GM21825 (cell line): ENCODE measurements at regions not wholly inside any gene's neighbourhood (a gene's known extent, or its start where the extent isn't known, plus 50 kb on each side); places are given as distances from the start of the nearest gene placed in this dataset.
"Not testable (repeated sequence)": the region's sequence is repeated elsewhere in the genome, so short reads cannot be mapped to it uniquely, and the experiment has no call there.

ENCODE experiments used
- ATAC-seq: cut with Tn5 transposase; IDR thresholded peaks from one replicate; pipeline ENCODE4 v1.9.1; 2021; ENCODE audit warnings: mild to moderate bottlenecking, moderate library complexity; ENCODE audit not compliant: unreplicated experiment

GRCh38 chr2:12870692-12871091 lies 154.0 kb downstream of the TRIB2 start:
- ATAC-seq: no peak

GRCh38 chr2:12871694-12872315 lies 155.1 kb downstream of the TRIB2 start:
- no peak for ATAC-seq

GRCh38 chr2:12877761-12878160 lies 161.0 kb downstream of the TRIB2 start:
- ATAC-seq: no peak

- ATAC-seq: no peak
Observed at GRCh38 chr2:12879649-12880048, 162.9 kb downstream of the TRIB2 start.

- no peak for ATAC-seq
Observed at GRCh38 chr2:12881952-12882351, 165.2 kb downstream of the TRIB2 start.

GRCh38 chr2:12882393-12882792 lies 165.7 kb downstream of the TRIB2 start:
- ATAC-seq: no peak

- ATAC-seq: no peak
Observed at GRCh38 chr2:12883906-12884305, 167.2 kb downstream of the TRIB2 start.

- ATAC-seq: no peak
Observed at GRCh38 chr2:12884713-12885282, 168.1 kb downstream of the TRIB2 start.

- no peak for ATAC-seq
Observed at GRCh38 chr2:12890066-12890465, 173.3 kb downstream of the TRIB2 start.

- ATAC-seq: no peak
Observed at GRCh38 chr2:12890481-12890991, 173.8 kb downstream of the TRIB2 start.

- no peak for ATAC-seq
Observed at GRCh38 chr2:12895017-12895416, 178.3 kb downstream of the TRIB2 start.

- no peak for ATAC-seq
Observed at GRCh38 chr2:12896318-12896982, 179.7 kb downstream of the TRIB2 start.

GRCh38 chr2:12897181-12897580 lies 180.4 kb downstream of the TRIB2 start:
- ATAC-seq: no peak

GRCh38 chr2:12903272-12903671 lies 186.5 kb downstream of the TRIB2 start:
- no peak for ATAC-seq

- ATAC-seq: no peak
Observed at GRCh38 chr2:12910431-12910830, 193.7 kb downstream of the TRIB2 start.

- no peak for ATAC-seq
Observed at GRCh38 chr2:12915787-12916186, 199.1 kb downstream of the TRIB2 start.

- ATAC-seq: no peak
Observed at GRCh38 chr2:12918138-12918834, 201.6 kb downstream of the TRIB2 start.

GRCh38 chr2:12918835-12919445 lies 202.2 kb downstream of the TRIB2 start:
- no peak for ATAC-seq

GRCh38 chr2:12921321-12921720 lies 204.6 kb downstream of the TRIB2 start:
- ATAC-seq: no peak

GRCh38 chr2:12923907-12924610 lies 207.3 kb downstream of the TRIB2 start:
- no peak for ATAC-seq

GRCh38 chr2:12926641-12927040 lies 209.9 kb downstream of the TRIB2 start:
- not testable (repeated sequence) for ATAC-seq
